GM12864 (cell line): ENCODE measurements at regions not wholly inside any gene's neighbourhood (a gene's known extent, or its start where the extent isn't known, plus 50 kb on each side); places are given as distances from the start of the nearest gene placed in this dataset.

Experiments
- DNase-seq: peaks from one replicate; pipeline ENCODE4 v3.0.0-alpha.2; 2011; ENCODE audit warnings: low read depth
- H3K4me3 ChIP-seq: 2 replicates; pipeline ENCODE4 v1.5.1; 2011; ENCODE audit warnings: mild to moderate bottlenecking, low read depth, low read length, control low read depth
- TF ChIP-seq, protein P1 (sequence below): IDR thresholded peaks from 2 replicates; pipeline ENCODE4 v1.5.1; 2011; ENCODE audit warnings: low read depth, mild to moderate bottlenecking, moderate library complexity, low read length, control low read depth, inconsistent platforms; ENCODE audit errors: missing control alignments

DNA sequence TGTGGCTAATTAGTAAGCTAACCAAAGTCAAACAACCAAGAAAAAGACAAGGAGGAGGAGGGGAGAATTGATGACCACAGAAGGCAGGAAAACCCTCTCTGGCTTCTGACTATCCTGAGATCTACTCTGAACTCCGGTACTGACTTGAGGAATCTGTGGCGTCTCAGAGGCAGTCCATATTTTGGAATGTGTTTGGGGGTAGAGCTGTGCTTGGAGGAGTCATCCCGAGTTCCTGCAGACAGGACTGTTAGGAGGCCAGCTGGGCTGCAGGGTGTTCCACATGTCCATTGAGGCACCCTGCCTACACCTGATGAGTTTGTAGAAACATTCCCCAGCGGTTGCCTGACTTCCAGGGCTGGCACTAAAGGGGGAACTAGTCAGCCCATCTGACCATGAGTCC lies 91.6 kb downstream of the PLCE1 start:
- TF ChIP-seq, protein P1, sequence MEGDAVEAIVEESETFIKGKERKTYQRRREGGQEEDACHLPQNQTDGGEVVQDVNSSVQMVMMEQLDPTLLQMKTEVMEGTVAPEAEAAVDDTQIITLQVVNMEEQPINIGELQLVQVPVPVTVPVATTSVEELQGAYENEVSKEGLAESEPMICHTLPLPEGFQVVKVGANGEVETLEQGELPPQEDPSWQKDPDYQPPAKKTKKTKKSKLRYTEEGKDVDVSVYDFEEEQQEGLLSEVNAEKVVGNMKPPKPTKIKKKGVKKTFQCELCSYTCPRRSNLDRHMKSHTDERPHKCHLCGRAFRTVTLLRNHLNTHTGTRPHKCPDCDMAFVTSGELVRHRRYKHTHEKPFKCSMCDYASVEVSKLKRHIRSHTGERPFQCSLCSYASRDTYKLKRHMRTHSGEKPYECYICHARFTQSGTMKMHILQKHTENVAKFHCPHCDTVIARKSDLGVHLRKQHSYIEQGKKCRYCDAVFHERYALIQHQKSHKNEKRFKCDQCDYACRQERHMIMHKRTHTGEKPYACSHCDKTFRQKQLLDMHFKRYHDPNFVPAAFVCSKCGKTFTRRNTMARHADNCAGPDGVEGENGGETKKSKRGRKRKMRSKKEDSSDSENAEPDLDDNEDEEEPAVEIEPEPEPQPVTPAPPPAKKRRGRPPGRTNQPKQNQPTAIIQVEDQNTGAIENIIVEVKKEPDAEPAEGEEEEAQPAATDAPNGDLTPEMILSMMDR: no peak
- no peak overlapping the region for H3K4me3 ChIP-seq
- DNase-seq: no peak

DNA sequence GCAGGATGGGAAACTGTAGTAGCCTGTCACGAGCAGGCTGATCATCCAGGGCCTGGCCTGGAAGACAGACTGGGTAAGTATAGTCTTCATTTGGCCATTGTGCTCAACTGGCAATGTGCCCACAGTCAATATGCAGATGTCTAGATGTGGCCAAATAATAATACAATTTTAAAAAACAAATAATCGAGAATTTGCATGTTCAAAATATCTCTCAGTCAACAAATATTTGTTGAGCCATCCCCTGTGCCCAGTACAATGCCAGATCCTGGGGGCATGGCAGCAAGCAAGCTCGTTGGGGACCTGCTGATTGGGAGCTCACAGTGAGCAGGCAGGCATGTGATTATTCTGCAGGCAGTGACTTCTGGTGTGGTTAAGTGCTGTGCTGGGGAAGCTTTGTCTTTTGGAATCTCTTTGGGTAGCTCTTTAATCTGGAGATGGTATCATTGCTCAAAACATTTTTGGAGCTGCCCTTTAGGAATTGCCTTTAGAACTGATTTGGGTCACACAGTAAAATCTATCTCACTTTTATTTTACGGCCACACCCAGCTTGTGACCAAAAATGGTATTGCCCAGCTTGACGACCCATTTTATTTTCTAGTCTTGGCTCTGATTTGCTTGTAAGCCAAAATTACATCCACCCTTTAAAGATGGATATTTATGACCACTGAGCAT lies 92.2 kb downstream of the PLCE1 start:
- TF ChIP-seq, protein P1: no peak
- H3K4me3 ChIP-seq: no peak overlapping the region
- DNase-seq: no peak

GRCh38 chr10:94088926-94089381 lies 95.2 kb downstream of the PLCE1 start:
- H3K4me3 ChIP-seq: no peak overlapping the region
- DNase-seq: no peak
- TF ChIP-seq, protein P1: no peak

- no peak overlapping the region for H3K4me3 ChIP-seq
- TF ChIP-seq, protein P1: no peak
- no peak for DNase-seq
Observed at GRCh38 chr10:94091649-94092048, 97.9 kb downstream of the PLCE1 start.

DNA sequence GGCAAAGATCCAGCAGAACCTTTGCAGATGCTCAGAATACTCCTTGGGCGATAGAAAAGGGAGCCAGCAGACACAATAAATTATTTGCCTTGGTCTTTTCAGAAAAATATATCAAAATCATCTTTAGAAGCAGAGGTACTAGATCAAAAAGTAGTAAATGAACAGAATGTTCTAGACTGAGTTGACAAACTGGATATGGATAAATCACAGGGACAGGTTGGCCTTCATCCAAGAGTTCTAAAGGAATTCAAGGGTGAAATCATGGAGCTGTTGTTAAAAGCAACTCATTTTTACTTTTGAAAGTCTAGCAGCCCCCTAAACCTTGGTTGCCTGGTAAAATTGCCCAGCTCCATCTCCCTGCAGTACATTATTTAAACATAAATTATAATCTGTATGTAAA lies 99.1 kb downstream of the PLCE1 start:
- H3K4me3 ChIP-seq: no peak overlapping the region
- no peak for DNase-seq
- TF ChIP-seq, protein P1: no peak

GRCh38 chr10:94093286-94093905 lies 99.7 kb downstream of the PLCE1 start:
- TF ChIP-seq, protein P1: no peak
- H3K4me3 ChIP-seq: no peak overlapping the region
- no peak for DNase-seq

- no peak for DNase-seq
- no peak overlapping the region for H3K4me3 ChIP-seq
- TF ChIP-seq, protein P1: no peak
Observed at GRCh38 chr10:94094540-94094939, 100.8 kb downstream of the PLCE1 start.
